ENCODE measurements at regions not wholly inside any gene's neighbourhood (a gene's known extent, or its start where the extent isn't known, plus 50 kb on each side); places are given as distances from the start of the nearest gene placed in this dataset.

DNA sequence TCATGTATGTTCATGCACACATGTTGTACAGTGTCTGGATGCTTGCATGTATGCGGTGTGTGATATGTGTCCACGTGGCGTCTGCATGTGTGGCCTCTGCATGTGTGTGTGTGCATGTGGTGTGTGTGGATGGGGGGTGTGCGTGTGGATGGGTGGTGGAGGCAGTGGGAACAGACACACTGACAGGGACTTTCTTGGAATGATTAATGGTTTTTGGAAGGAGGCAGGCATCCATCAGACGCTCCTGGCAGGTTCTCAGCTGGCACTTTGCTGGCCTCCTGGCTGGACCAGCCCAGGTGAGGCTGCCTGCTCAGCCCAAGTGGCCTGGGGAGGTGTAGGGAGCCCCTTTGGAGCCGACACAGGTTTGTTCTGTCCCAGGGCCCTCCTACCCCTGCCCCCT, 121.2 kb upstream of the CIBAR2 start:
- Mint-ChIP-seq H3K4me3 (no peak overlapping the region), H3K9me3 (no peaks in the 10 kb centered on the region; the same call in 1 of the 2 replicates), H3K4me1 (ENCODE audit: low read depth) (peaks cover 50% of the 10 kb centered on the region), H3K27ac (no peak overlapping the region), H3K27me3 (ENCODE audit: insufficient read depth) (no peaks in the 10 kb centered on the region; the same call in 1 of the 2 replicates), H3K36me3 (ENCODE audit: low read depth) (no peaks in the 10 kb centered on the region)
- no peak for DNase-seq
- TF ChIP-seq, protein P1, sequence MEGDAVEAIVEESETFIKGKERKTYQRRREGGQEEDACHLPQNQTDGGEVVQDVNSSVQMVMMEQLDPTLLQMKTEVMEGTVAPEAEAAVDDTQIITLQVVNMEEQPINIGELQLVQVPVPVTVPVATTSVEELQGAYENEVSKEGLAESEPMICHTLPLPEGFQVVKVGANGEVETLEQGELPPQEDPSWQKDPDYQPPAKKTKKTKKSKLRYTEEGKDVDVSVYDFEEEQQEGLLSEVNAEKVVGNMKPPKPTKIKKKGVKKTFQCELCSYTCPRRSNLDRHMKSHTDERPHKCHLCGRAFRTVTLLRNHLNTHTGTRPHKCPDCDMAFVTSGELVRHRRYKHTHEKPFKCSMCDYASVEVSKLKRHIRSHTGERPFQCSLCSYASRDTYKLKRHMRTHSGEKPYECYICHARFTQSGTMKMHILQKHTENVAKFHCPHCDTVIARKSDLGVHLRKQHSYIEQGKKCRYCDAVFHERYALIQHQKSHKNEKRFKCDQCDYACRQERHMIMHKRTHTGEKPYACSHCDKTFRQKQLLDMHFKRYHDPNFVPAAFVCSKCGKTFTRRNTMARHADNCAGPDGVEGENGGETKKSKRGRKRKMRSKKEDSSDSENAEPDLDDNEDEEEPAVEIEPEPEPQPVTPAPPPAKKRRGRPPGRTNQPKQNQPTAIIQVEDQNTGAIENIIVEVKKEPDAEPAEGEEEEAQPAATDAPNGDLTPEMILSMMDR (IDR thresholded peaks at IDR 0.05) = no peak

DNA sequence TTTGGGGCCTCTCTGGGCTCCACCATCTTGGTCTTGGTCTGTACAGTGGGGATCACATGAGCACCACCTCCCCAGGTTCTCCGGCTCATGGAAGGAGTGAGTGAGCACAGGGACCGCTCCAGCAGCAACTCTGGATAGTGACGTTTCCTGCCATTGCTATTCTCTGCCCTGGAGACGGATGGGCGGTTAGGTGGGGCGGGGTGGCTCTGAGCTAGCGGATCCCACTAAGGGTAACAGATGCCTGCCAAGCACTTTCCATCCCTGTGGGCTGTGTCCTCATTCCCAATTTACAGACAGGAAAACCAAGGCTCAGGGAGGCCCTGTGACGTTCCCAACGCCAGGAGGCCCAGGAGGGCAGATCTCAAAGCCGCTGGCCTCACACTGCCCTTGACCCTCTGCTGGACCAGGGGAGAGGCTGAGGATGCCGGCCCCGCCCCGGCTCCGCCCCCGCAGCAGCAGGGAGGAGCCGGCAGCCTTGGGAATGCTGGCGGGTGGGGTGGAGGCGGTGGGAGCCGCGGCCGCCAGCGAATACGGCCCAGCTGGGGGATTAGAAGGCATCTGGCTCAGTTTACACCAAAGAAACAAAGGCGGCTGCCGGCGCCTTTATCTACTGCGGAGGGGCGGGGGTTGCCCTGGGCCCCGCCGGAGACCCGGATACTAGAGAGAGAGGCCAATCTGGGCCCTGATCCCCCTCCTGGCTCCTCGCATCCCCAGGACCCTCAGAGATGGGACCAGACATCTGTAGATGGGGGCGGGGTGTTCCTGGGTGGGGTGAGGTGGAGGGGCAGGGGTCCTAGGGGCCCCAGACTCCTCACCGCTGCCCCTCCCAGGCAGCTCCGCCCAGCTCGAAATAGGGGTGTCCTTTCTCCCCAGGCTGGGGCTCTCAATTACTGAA, 122.3 kb upstream of the CIBAR2 start:
- Mint-ChIP-seq H3K36me3 (ENCODE audit: low read depth) (no peaks in the 10 kb centered on the region), H3K4me1 (ENCODE audit: low read depth) (peaks cover 49% of the 10 kb centered on the region), H3K27me3 (ENCODE audit: insufficient read depth) (no peaks in the 10 kb centered on the region; the same call in 1 of the 2 replicates), H3K4me3 (peak overlapping the region; percentile 76), H3K9me3 (no peaks in the 10 kb centered on the region; the same call in 1 of the 2 replicates), H3K27ac (peak overlapping the region; percentile 43; the same call in 1 of the 2 replicates)
- TF ChIP-seq, protein P1 (IDR thresholded peaks at IDR 0.05) = peak; percentile 25; the same call in 1 of the 2 replicates
- peak; percentile 52 for DNase-seq

DNA sequence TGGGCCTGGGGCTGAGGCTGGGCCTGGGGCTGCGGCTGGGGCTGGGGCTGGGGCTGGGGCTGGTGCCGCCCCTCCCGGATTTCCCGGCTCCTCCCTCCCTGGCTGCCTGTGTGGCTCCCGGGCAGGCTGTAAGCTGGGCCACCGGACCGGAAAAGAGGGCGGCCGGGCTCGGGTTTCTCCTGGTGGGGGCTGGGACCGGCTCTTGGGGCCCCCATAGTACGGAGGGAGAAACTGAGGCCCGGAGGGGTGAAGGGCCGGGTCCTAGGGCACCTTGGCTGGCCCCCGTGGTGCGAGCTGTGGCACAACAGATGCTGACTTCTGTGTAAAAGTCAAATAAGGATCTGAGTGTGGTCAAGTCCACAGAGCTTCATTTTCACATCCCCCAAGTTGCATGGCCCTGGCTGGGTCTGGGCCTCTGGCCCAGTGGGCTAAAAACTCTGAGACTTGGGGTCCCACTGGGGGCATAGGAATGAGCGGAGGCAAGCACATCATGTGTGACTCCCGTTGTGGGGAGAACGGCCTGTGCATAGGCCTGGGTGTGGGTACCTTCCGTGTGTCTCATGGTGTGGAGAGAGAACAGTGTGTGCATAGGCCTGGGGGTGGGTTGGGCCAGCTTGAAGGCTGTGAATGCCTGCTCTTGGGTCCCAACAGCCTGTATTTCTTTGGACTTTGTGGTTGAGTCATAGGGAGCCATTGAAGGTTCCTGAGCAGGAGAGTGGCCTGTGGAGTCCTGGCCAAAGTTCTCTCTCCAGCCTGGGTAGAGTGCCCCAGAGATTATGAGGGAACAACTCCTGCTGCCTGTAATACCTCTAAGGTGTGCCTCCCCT, 123.9 kb upstream of the CIBAR2 start:
- TF ChIP-seq, protein P1 (IDR thresholded peaks at IDR 0.05) = no peak
- peak overlapping the region; percentile 60 for H3K4me3 Mint-ChIP-seq
- H3K4me1 Mint-ChIP-seq (ENCODE audit: low read depth) = peaks cover 46% of the 10 kb centered on the region
- no peaks in the 10 kb centered on the region for H3K9me3 Mint-ChIP-seq
- DNase-seq = no peak
- H3K27me3 Mint-ChIP-seq (ENCODE audit: insufficient read depth) = no peaks in the 10 kb centered on the region
- peak overlapping the region; percentile 85 for H3K27ac Mint-ChIP-seq
- H3K36me3 Mint-ChIP-seq (ENCODE audit: low read depth) = no peaks in the 10 kb centered on the region

DNA sequence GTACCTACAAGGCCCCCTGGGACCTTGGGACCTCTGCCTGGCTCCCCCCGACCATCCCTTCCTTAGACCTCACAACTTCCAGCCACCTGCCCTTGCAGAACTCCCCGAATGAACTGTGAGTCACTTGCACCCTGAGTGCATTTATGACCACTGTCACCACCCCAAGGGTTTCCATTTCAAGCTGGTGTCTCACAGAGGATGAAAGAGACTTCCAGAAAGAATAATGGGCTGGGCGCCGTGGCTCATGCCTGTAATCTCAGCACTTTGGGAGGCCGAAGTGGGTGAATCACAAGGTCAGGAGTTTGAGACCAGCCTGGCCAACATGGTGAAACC, 124.5 kb upstream of the CIBAR2 start:
- Mint-ChIP-seq H3K36me3 (ENCODE audit: low read depth) (no peaks in the 10 kb centered on the region), H3K27ac (peak overlapping the region; percentile 85), H3K4me3 (peak overlapping the region; percentile 60), H3K27me3 (ENCODE audit: insufficient read depth) (no peaks in the 10 kb centered on the region), H3K4me1 (ENCODE audit: low read depth) (peaks cover 41% of the 10 kb centered on the region), H3K9me3 (no peaks in the 10 kb centered on the region)
- TF ChIP-seq, protein P1 (IDR thresholded peaks at IDR 0.05) = no peak
- peak; percentile 87 for DNase-seq

DNA sequence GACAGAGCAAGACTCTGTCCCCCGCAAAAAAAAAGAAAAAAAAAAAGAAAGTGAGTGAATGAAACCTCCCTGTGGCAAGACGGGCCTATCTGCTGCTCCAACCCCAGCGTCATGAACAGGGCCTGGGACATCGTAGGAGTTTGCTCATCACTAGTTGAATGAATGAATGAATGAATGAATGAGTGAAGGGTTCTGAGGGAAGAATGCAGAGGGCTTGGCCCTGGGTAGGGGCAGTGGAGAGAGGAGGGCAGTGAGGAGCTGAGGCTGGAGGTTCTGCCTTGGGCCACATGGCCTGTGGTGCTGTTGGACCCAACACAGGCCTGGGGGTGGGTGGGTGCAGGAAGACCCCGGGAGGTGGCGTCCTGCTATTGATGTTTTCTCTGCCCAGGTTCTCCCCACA, 125.5 kb upstream of the CIBAR2 start:
- Mint-ChIP-seq H3K4me1 (ENCODE audit: low read depth) (peaks cover 36% of the 10 kb centered on the region), H3K9me3 (no peaks in the 10 kb centered on the region), H3K27ac (peak overlapping the region; percentile 85), H3K27me3 (ENCODE audit: insufficient read depth) (no peaks in the 10 kb centered on the region), H3K36me3 (ENCODE audit: low read depth) (no peaks in the 10 kb centered on the region), H3K4me3 (no peak overlapping the region)
- TF ChIP-seq, protein P1 (IDR thresholded peaks at IDR 0.05) = no peak
- DNase-seq = no peak
